K562 (cell line): ENCODE measurements at regions not wholly inside any gene's neighbourhood (a gene's known extent, or its start where the extent isn't known, plus 50 kb on each side); places are given as distances from the start of the nearest gene placed in this dataset.

Experiments
- BRF1 ChIP-seq: IDR thresholded peaks from 3 replicates; pipeline ENCODE4 v1.6.1; 2011; ENCODE audit warnings: borderline replicate concordance, mild to moderate bottlenecking; ENCODE audit not compliant: insufficient read length; ENCODE audit errors: extremely low read depth
- CCNT2 ChIP-seq: IDR thresholded peaks from 2 replicates; pipeline ENCODE4 v1.6.1; 2011; ENCODE audit warnings: borderline replicate concordance, low read depth, mild to moderate bottlenecking, moderate library complexity, mixed read lengths, low read length; ENCODE audit not compliant: insufficient read length; ENCODE audit errors: extremely low read depth
- CHD1 ChIP-seq: fragments of 200-600 bp; sonication (generic); IDR thresholded peaks from one replicate; pipeline ENCODE4 v1.6.1; 2012; ENCODE audit warnings: mild to moderate bottlenecking, moderate library complexity, low read length, inconsistent platforms
- ETS2 ChIP-seq: IDR thresholded peaks from 2 replicates; pipeline ENCODE4 v1.6.1; 2016; ENCODE audit warnings: borderline replicate concordance, missing genetic modification characterization, mild to moderate bottlenecking, moderate library complexity, missing compliant biosample characterization; ENCODE audit not compliant: poor library complexity, severe bottlenecking
- GATAD2A ChIP-seq: fragments of 450-650 bp; IDR thresholded peaks from 2 replicates; pipeline ENCODE4 v1.6.1; 2017
- HDGF ChIP-seq: fragments of 450-650 bp; IDR thresholded peaks from 2 replicates; pipeline ENCODE4 v1.6.1; 2016
- PCBP2 ChIP-seq: fragments of 200-400 bp; formaldehyde crosslinking; IDR thresholded peaks from 2 replicates; pipeline ENCODE4 v1.6.1; 2018; ENCODE audit warnings: low read length, low read depth, mild to moderate bottlenecking, moderate library complexity; ENCODE audit not compliant: poor library complexity, severe bottlenecking
- PRDM10 ChIP-seq: fragments of 450-650 bp; IDR thresholded peaks from 2 replicates; pipeline ENCODE4 v1.6.1; 2018; ENCODE audit not compliant: partially characterized antibody
- PURB ChIP-seq: sonication (generic); formaldehyde crosslinking; IDR thresholded peaks from 2 replicates; pipeline ENCODE4 v1.9.0; 2021; ENCODE audit warnings: low read depth, mild to moderate bottlenecking, missing genetic modification reagents
- U2AF2 ChIP-seq: fragments of 200-400 bp; formaldehyde crosslinking; optimal IDR thresholded peaks from 2 replicates; pipeline ENCODE3; 2017; ENCODE audit warnings: low read depth, mild to moderate bottlenecking, low read length
- ZNF263 ChIP-seq: sonication (generic); formaldehyde crosslinking; IDR thresholded peaks from 2 replicates; pipeline ENCODE4 v1.8.0; 2022; ENCODE audit warnings: mild to moderate bottlenecking, missing genetic modification reagents, borderline replicate concordance
- ZNF395 ChIP-seq: fragments of 200-800 bp; sonication (Bioruptor generic); IDR thresholded peaks from 2 replicates; pipeline ENCODE4 v1.6.1; 2017; ENCODE audit warnings: missing genetic modification characterization, missing compliant biosample characterization
- ZNF507 ChIP-seq: conservative IDR thresholded peaks from 2 replicates; pipeline ENCODE4 v1.6.1; 2017; ENCODE audit warnings: missing genetic modification characterization, missing compliant biosample characterization
- ZNF512 ChIP-seq: IDR thresholded peaks from 2 replicates; pipeline ENCODE4 v1.6.1; 2016; ENCODE audit warnings: missing genetic modification characterization, missing compliant biosample characterization
- ZNF707 ChIP-seq: fragments of 250-450 bp; sonication (Bioruptor Pico); conservative IDR thresholded peaks from 2 replicates; pipeline ENCODE4 v1.8.0; 2022; ENCODE audit warnings: inconsistent platforms, mild to moderate bottlenecking, moderate library complexity
- TF ChIP-seq, protein P1 (sequence below): fragments of 250-450 bp; sonication (Bioruptor Pico); IDR thresholded peaks from 2 replicates; pipeline ENCODE4 v1.5.0; 2021; ENCODE audit warnings: mild to moderate bottlenecking, borderline replicate concordance
- TF ChIP-seq, protein P2 (sequence below): sonication (generic); formaldehyde crosslinking; IDR thresholded peaks from 2 replicates; pipeline ENCODE4 v1.8.1; 2023; ENCODE audit warnings: mild to moderate bottlenecking, missing genetic modification reagents

GRCh38 chr6:26205161-26205624, 118.0 kb downstream of the HFE start (continued):
- TF ChIP-seq, protein P1, sequence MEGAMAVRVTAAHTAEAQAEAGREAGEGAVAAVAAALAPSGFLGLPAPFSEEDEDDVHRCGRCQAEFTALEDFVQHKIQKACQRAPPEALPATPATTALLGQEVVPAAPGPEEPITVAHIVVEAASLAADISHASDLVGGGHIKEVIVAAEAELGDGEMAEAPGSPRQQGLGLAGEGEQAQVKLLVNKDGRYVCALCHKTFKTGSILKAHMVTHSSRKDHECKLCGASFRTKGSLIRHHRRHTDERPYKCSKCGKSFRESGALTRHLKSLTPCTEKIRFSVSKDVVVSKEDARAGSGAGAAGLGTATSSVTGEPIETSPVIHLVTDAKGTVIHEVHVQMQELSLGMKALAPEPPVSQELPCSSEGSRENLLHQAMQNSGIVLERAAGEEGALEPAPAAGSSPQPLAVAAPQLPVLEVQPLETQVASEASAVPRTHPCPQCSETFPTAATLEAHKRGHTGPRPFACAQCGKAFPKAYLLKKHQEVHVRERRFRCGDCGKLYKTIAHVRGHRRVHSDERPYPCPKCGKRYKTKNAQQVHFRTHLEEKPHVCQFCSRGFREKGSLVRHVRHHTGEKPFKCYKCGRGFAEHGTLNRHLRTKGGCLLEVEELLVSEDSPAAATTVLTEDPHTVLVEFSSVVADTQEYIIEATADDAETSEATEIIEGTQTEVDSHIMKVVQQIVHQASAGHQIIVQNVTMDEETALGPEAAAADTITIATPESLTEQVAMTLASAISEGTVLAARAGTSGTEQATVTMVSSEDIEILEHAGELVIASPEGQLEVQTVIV (CRISPR knock-in tag): peak; percentile 57; the same call in 1 of the 2 replicates
- TF ChIP-seq ETS2 (tag) (no peak), CCNT2 (peak; percentile 59), ZNF395 (CRISPR knock-in tag) (no peak), ZNF512 (no peak), GATAD2A (no peak), ZNF507 (tag) (no peak), U2AF2 (no peak), PRDM10 (no peak), PURB (CRISPR knock-in tag) (no peak), HDGF (no peak), PCBP2 (no peak), CHD1 (no peak), ZNF707 (no peak), ZNF263 (CRISPR knock-in tag) (no peak), BRF1 (no peak)
- TF ChIP-seq, protein P2, sequence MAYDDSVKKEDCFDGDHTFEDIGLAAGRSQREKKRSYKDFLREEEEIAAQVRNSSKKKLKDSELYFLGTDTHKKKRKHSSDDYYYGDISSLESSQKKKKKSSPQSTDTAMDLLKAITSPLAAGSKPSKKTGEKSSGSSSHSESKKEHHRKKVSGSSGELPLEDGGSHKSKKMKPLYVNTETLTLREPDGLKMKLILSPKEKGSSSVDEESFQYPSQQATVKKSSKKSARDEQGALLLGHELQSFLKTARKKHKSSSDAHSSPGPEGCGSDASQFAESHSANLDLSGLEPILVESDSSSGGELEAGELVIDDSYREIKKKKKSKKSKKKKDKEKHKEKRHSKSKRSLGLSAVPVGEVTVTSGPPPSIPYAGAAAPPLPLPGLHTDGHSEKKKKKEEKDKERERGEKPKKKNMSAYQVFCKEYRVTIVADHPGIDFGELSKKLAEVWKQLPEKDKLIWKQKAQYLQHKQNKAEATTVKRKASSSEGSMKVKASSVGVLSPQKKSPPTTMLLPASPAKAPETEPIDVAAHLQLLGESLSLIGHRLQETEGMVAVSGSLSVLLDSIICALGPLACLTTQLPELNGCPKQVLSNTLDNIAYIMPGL (CRISPR knock-in tag): 0 out of 2 replicates have a peak, but pooled peaks have one; percentile 10
